Upper lobe of left lung (tissue), 6 donors: ENCODE measurements at regions not wholly inside any gene's neighbourhood (a gene's known extent, or its start where the extent isn't known, plus 50 kb on each side); places are given as distances from the start of the nearest gene placed in this dataset.

Experiments
- ATAC-seq, 2 donors: fragments of 200-7000 bp; cut with Tn5 transposase; one replicate each; pipeline ENCODE4 v1.9.1; 2022; ENCODE audit warnings: mild to moderate bottlenecking in 2 of 2, moderate library complexity in 2 of 2; ENCODE audit not compliant: low FRiP score in 2 of 2
- DNase-seq, 2 donors: peaks; one replicate each; pipeline ENCODE4 v3.0.0-alpha.2; 2019 to 2020
- H3K27ac ChIP-seq, 4 donors: fragments of 200-600 bp; sonication (generic); one replicate each; pipeline ENCODE4 v1.5.1; 2016 to 2019
- H3K27me3 ChIP-seq, 4 donors: fragments of 200-600 bp; sonication (generic); one replicate each; pipeline ENCODE4 v1.5.1; 2017 to 2019
- H3K36me3 ChIP-seq, 4 donors: fragments of 200-600 bp; sonication (generic); one replicate each; pipeline ENCODE4 v1.5.1; 2016 to 2019
- H3K4me1 ChIP-seq, 4 donors: fragments of 200-600 bp; sonication (generic); one replicate each; pipeline ENCODE4 v1.5.1; 2018 to 2019
- H3K4me3 ChIP-seq, 4 donors: fragments of 200-600 bp; sonication (generic); one replicate each; pipeline ENCODE4 v1.5.1; 2017 to 2019; ENCODE audit warnings: mild to moderate bottlenecking in 2 of 4, moderate library complexity in 1 of 4
- H3K9me3 ChIP-seq, 4 donors: fragments of 200-600 bp; sonication (generic); one replicate each; pipeline ENCODE4 v1.5.1; 2018 to 2019
- EP300 ChIP-seq, 4 donors: sonication (generic); formaldehyde crosslinking; IDR thresholded peaks; one replicate each; pipeline ENCODE4 v1.5.1; 2017; ENCODE audit warnings: antibody characterized with exemption in 4 of 4, control low read depth in 2 of 4
- POLR2A ChIP-seq, 4 donors: fragments of 450-650 bp; IDR thresholded peaks; one replicate each; pipeline ENCODE4 v1.5.1; 2016 to 2017; ENCODE audit warnings: antibody characterized with exemption in 4 of 4, mild to moderate bottlenecking in 2 of 4
- POLR2AphosphoS5 ChIP-seq, 2 donors: sonication (generic); formaldehyde crosslinking; IDR thresholded peaks; one replicate each; pipeline ENCODE4 v1.5.1; 2017; ENCODE audit warnings: antibody characterized with exemption in 2 of 2
- WGBS, 2 donors: methylation state at CpG; one replicate each; pipeline ENCODE4 v1.1.5; 2017 to 2018; 5-methylcytosine and 5-hydroxymethylcytosine counted together
- TF ChIP-seq, protein P1 (sequence below), 6 experiments: fragments of 450-650 bp in 4 of 6; fragments of 200-600 bp in 2 of 6; sonication (generic) in 2 of 6; IDR thresholded peaks; one replicate each; pipeline ENCODE4 v1.5.1; 2016 to 2019; ENCODE audit warnings: antibody characterized with exemption in 6 of 6
- donor health status: DM: no; HTN: no; CAD: no; lungs with moderate emphysema.
- donor health status: DM: no; HTN: yes; CAD: no; lungs with severe emphysema.

DNA sequence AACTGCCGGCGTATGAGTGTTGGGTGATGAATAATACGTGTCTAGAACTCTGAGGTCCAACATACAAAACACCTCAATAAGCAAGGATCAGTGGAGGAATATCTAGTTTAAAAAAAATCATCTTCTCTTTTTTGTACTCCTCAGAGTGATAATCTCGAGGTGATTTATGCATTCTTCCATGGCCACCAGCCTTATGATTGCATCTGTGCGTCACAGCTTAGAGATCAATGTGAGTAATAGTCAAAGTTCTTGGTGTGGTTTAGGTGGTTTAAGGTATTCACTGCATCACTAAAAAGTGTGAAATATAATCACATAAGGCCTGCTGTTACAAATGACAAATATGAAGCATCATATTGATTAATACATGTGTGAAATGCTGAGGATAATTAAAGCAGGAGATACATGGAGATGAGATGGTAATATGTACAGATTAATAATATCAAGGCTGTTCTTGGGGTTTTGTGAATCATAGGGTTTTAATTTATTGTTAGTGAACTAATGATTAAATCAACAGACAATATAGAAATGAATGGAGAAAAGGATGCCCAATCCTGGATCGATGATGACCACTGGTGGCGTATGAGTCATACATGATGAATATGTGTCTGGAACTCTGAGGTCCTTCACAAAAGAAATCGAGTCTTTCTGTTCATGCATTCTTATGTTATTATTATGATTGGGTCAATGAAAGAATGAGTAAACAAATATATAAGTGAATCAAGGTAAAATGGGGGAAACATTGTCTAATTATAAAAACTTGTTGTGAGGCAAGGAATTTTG lies 68.8 kb upstream of the RTL1 start:
- Histone ChIP-seq H3K4me1 (no peaks in the 10 kb centered on the region), H3K9me3 (no peaks in the 10 kb centered on the region), H3K27me3 (no peaks in the 10 kb centered on the region), H3K4me3 (no peak overlapping the region), H3K27ac (no peak overlapping the region), H3K36me3 (no peaks in the 10 kb centered on the region)
- WGBS, 2 donors = 85 to 87% methylated on average over 8 of the region's 8 CpGs
- no peak for TF ChIP-seq EP300 (IDR thresholded peaks at IDR 0.05)
- DNase-seq = no peak
- no peak for ATAC-seq

DNA sequence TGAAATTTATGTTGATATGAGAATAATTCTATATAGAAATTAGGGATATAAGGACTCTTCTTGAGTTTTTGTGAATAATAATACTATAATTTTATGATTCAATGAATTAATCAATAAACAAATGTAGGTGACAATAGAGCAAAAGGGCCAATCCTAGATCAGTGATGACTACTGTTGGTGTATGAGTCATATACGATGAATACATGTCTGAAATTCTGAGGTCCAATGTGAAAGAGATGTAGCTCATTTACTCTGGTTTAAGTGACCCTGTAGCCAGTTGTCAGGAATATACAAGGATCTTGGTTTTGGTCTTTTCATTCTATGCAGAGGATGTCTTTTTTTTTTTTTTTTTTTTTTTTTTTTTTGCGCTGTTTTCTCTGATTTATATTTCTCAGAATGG lies 72.1 kb upstream of the RTL1 start:
- no peak overlapping the region for H3K4me3 ChIP-seq
- H3K36me3 ChIP-seq = no peaks in the 10 kb centered on the region
- TF ChIP-seq, protein P1, sequence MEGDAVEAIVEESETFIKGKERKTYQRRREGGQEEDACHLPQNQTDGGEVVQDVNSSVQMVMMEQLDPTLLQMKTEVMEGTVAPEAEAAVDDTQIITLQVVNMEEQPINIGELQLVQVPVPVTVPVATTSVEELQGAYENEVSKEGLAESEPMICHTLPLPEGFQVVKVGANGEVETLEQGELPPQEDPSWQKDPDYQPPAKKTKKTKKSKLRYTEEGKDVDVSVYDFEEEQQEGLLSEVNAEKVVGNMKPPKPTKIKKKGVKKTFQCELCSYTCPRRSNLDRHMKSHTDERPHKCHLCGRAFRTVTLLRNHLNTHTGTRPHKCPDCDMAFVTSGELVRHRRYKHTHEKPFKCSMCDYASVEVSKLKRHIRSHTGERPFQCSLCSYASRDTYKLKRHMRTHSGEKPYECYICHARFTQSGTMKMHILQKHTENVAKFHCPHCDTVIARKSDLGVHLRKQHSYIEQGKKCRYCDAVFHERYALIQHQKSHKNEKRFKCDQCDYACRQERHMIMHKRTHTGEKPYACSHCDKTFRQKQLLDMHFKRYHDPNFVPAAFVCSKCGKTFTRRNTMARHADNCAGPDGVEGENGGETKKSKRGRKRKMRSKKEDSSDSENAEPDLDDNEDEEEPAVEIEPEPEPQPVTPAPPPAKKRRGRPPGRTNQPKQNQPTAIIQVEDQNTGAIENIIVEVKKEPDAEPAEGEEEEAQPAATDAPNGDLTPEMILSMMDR (IDR thresholded peaks at IDR 0.05) = no peak
- TF ChIP-seq POLR2A (IDR thresholded peaks at IDR 0.05) = no peak
- TF ChIP-seq EP300 (IDR thresholded peaks at IDR 0.05) = no peak
- TF ChIP-seq POLR2AphosphoS5 (IDR thresholded peaks at IDR 0.05) = no peak
- WGBS, 2 donors = 85 to 88% methylated on average over 2 of the region's 2 CpGs
- no peak overlapping the region for H3K27ac ChIP-seq
- no peaks in the 10 kb centered on the region for H3K9me3 ChIP-seq
- no peaks in the 10 kb centered on the region for H3K4me1 ChIP-seq
- H3K27me3 ChIP-seq = no peaks in the 10 kb centered on the region
- no peak for ATAC-seq
- no peak for DNase-seq

DNA sequence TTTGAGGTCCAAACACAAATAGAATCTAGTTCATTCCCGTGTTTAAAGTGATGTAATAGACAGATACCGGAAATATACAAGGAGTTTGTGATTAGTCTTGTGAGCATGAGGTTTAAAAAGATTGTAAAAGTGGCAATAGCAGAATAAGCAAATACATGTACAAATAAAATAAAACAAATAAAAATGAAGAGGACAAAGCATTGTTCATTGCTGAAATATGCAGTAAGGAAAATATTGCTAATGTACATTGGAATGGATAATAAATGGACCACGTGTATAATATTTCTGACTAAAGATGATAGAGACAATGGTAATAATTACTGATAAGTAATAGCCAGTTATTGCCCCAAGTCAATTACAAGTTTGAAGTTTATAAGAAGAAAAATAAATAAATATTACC lies 75.6 kb upstream of the RTL1 start:
- H3K4me3 ChIP-seq = no peak overlapping the region
- WGBS, 2 donors = 63 to 74% methylated on average over 3 of the region's 3 CpGs
- no peaks in the 10 kb centered on the region for H3K27me3 ChIP-seq
- no peak overlapping the region for H3K27ac ChIP-seq
- H3K4me1 ChIP-seq = no peaks in the 10 kb centered on the region
- H3K36me3 ChIP-seq = no peaks in the 10 kb centered on the region
- no peak for TF ChIP-seq POLR2AphosphoS5 (IDR thresholded peaks at IDR 0.05)
- TF ChIP-seq EP300 (IDR thresholded peaks at IDR 0.05) = no peak
- TF ChIP-seq POLR2A (IDR thresholded peaks at IDR 0.05) = no peak
- TF ChIP-seq, protein P1 (IDR thresholded peaks at IDR 0.05) = no peak
- ATAC-seq (no peak), DNase-seq (no peak)
- no peaks in the 10 kb centered on the region for H3K9me3 ChIP-seq

DNA sequence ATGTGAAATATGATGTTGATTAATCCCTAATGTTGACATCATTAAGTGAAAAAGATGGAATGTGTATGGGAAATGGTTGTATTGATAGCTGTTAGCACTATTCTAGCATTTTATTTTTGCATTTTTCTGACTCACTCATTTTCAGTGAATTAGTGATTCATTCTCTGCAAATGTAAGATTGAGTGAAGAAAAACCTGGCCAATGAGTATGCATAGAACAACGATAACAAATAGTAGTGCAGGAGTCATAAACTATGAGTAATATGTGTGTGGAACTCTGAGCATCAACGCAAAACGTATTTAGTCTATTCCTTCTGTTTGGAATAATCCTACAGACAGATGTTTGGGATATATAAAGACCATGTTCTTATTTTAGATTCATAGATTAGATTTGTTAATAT lies 76.3 kb upstream of the RTL1 start:
- TF ChIP-seq POLR2A (IDR thresholded peaks at IDR 0.05) (no peak), EP300 (IDR thresholded peaks at IDR 0.05) (no peak), POLR2AphosphoS5 (IDR thresholded peaks at IDR 0.05) (no peak)
- TF ChIP-seq, protein P1 (IDR thresholded peaks at IDR 0.05) = no peak
- Histone ChIP-seq H3K4me3 (no peak overlapping the region), H3K27ac (no peak overlapping the region), H3K27me3 (no peaks in the 10 kb centered on the region), H3K36me3 (no peaks in the 10 kb centered on the region), H3K4me1 (no peaks in the 10 kb centered on the region), H3K9me3 (no peaks in the 10 kb centered on the region)
- 86 to 89% methylated on average over 3 of the region's 3 CpGs for WGBS, 2 donors
- DNase-seq (no peak), ATAC-seq (no peak)

DNA sequence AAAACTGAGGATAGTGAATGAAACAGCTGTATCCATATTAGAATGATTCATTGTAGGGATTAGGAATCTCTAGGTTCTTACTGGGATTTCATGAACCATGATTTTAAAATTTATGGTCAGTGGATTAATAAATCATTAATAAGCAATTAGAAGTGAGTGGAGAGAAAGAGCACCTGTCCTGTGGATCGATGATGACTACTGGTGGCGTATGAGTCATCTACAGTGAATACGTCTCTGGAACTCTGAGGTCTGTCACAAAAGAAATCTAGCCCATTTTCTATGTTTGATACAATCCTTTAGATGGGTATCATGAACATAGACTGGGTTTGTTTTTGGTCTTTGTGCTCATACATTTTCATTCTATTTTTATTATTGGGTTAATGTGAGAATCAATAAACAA lies 77.3 kb upstream of the RTL1 start:
- H3K36me3 ChIP-seq = no peaks in the 10 kb centered on the region
- no peak overlapping the region for H3K4me3 ChIP-seq
- ATAC-seq (no peak), DNase-seq (no peak)
- no peaks in the 10 kb centered on the region for H3K9me3 ChIP-seq
- no peaks in the 10 kb centered on the region for H3K4me1 ChIP-seq
- no peak for TF ChIP-seq EP300 (IDR thresholded peaks at IDR 0.05)
- no peak for TF ChIP-seq POLR2AphosphoS5 (IDR thresholded peaks at IDR 0.05)
- TF ChIP-seq, protein P1 (IDR thresholded peaks at IDR 0.05) = no peak
- no peak for TF ChIP-seq POLR2A (IDR thresholded peaks at IDR 0.05)
- no peaks in the 10 kb centered on the region for H3K27me3 ChIP-seq
- 92 to 94% methylated on average over 3 of the region's 3 CpGs for WGBS, 2 donors
- no peak overlapping the region for H3K27ac ChIP-seq
